CD4-positive, alpha-beta memory T cell (primary cell): ENCODE measurements at regions not wholly inside any gene's neighbourhood (a gene's known extent, or its start where the extent isn't known, plus 50 kb on each side); places are given as distances from the start of the nearest gene placed in this dataset.

ENCODE experiments used
- CTCF ChIA-PET: fragments of 350-600 bp; sonication (Branson Sonifier 250); formaldehyde crosslinking; loops from one replicate; lab custom pipeline; 2021; ENCODE audit warnings: inconsistent platforms; ENCODE audit not compliant: partially characterized antibody; lab: Charles Lee
- POLR2A ChIA-PET: fragments of 350-600 bp; sonication (Branson Sonifier 250); formaldehyde crosslinking; loops from one replicate; lab custom pipeline; 2021; ENCODE audit not compliant: partially characterized antibody; lab: Charles Lee
- DNase-seq, 5 donors: peaks; one replicate each; pipeline versions ENCODE4 v3.0.0 to v3.0.0-alpha.2; 2020 to 2022; ENCODE audit warnings: mixed read lengths in 1 of 5
- H3K27ac ChIP-seq: one replicate; pipeline ENCODE4 v1.7.0; 2013; ENCODE audit warnings: low read depth, low read length
- H3K27me3 ChIP-seq: 2 replicates; pipeline ENCODE4 v1.7.0; 2013; ENCODE audit warnings: mild to moderate bottlenecking, low read length, moderate library complexity; ENCODE audit not compliant: insufficient read depth
- H3K36me3 ChIP-seq: 2 replicates; pipeline ENCODE4 v1.7.0; 2013; ENCODE audit warnings: mild to moderate bottlenecking, low read length, moderate library complexity; ENCODE audit not compliant: insufficient read depth
- H3K4me1 ChIP-seq: 2 replicates; pipeline ENCODE4 v1.7.0; 2013; ENCODE audit warnings: mild to moderate bottlenecking, low read length, moderate library complexity; ENCODE audit not compliant: insufficient read depth
- H3K4me3 ChIP-seq, 2 donors: one replicate each; pipeline ENCODE4 v1.7.0; 2013; ENCODE audit warnings: low read length in 2 of 2, mild to moderate bottlenecking in 1 of 2
- H3K9me3 ChIP-seq, 2 donors: one replicate each; pipeline ENCODE4 v1.7.0; 2013; ENCODE audit warnings: low read length in 2 of 2, control low read depth in 1 of 2; ENCODE audit not compliant: control insufficient read depth in 1 of 2
- H3K27ac Mint-ChIP-seq, 7 donors: one replicate each; pipeline ENCODE4 v1.8.0; 2020 to 2021; ENCODE audit warnings: mixed read lengths in 7 of 7, mild to moderate bottlenecking in 6 of 7, inconsistent platforms in 3 of 7, moderate library complexity in 3 of 7
- H3K27me3 Mint-ChIP-seq, 2 donors: one replicate each; pipeline ENCODE4 v1.8.0; 2020 to 2021; ENCODE audit warnings: mixed read lengths in 2 of 2
- H3K36me3 Mint-ChIP-seq, 2 donors: one replicate each; pipeline ENCODE4 v1.8.0; 2020 to 2021; ENCODE audit warnings: mixed read lengths in 2 of 2, inconsistent platforms in 1 of 2, mild to moderate bottlenecking in 1 of 2
- H3K4me1 Mint-ChIP-seq, 4 donors: one replicate each; pipeline ENCODE4 v1.8.0; 2020 to 2021; ENCODE audit warnings: mixed read lengths in 4 of 4, mild to moderate bottlenecking in 1 of 4
- H3K4me3 Mint-ChIP-seq, 8 donors: one replicate each; pipeline ENCODE4 v1.8.0; 2020 to 2021; ENCODE audit warnings: mixed read lengths in 8 of 8, mild to moderate bottlenecking in 7 of 8, moderate library complexity in 6 of 8, inconsistent platforms in 3 of 8
- H3K9me3 Mint-ChIP-seq, 8 donors: one replicate each; pipeline ENCODE4 v1.8.0; 2020 to 2021; ENCODE audit warnings: mixed read lengths in 8 of 8, mild to moderate bottlenecking in 5 of 8, inconsistent platforms in 3 of 8, moderate library complexity in 1 of 8
- intact Hi-C: fragments of 100-400 bp; cut with micrococcal nuclease; formaldehyde crosslinking; loops from one replicate; pipeline ENCODE4 v1.15.1; 2023

- Mint-ChIP-seq H3K4me1 (no peaks in the 10 kb centered on the region), H3K36me3 (no peaks in the 10 kb centered on the region), H3K27me3 (peaks cover 0 to 1% of the 10 kb centered on the region in 2 donors), H3K4me3 (no peak overlapping the region), H3K9me3 (no peaks in the 10 kb centered on the region), H3K27ac (no peak overlapping the region)
- no peaks in the 10 kb centered on the region for H3K27me3 ChIP-seq
- ChIA-PET POLR2A (no interaction called here), CTCF (no interaction called here)
- no peak for DNase-seq
- H3K4me3 ChIP-seq, result no peak overlapping the region
- no peaks in the 10 kb centered on the region for H3K9me3 ChIP-seq
- intact Hi-C loops, result no loop called here
- H3K27ac ChIP-seq, result no peak overlapping the region
- H3K4me1 ChIP-seq, result no peaks in the 10 kb centered on the region
- no peaks in the 10 kb centered on the region for H3K36me3 ChIP-seq
These were observed 57.6 kb downstream of the TENT5A start for GRCh38 chr6:81694855-81695254.

GRCh38 chr6:81694207-81694606 is 58.3 kb downstream of the TENT5A start:
- Mint-ChIP-seq H3K36me3 (no peaks in the 10 kb centered on the region), H3K27me3 (peaks cover 0 to 1% of the 10 kb centered on the region in 2 donors), H3K4me3 (no peak overlapping the region), H3K4me1 (no peaks in the 10 kb centered on the region), H3K27ac (no peak overlapping the region), H3K9me3 (no peaks in the 10 kb centered on the region)
- no peak overlapping the region for H3K4me3 ChIP-seq
- ChIA-PET CTCF (no interaction called here), POLR2A (no interaction called here)
- no peaks in the 10 kb centered on the region for H3K4me1 ChIP-seq
- no peaks in the 10 kb centered on the region for H3K9me3 ChIP-seq
- H3K36me3 ChIP-seq, result no peaks in the 10 kb centered on the region
- H3K27me3 ChIP-seq, result no peaks in the 10 kb centered on the region
- no peak for DNase-seq
- intact Hi-C loops, result no loop called here
- H3K27ac ChIP-seq, result no peak overlapping the region

GRCh38 chr6:81693266-81693665 is 59.2 kb downstream of the TENT5A start:
- H3K27ac ChIP-seq, result no peak overlapping the region
- intact Hi-C loops, result no loop called here
- ChIA-PET CTCF (no interaction called here), POLR2A (no interaction called here)
- H3K4me1 Mint-ChIP-seq, result no peaks in the 10 kb centered on the region
- no peak for DNase-seq
- H3K9me3 ChIP-seq, result no peaks in the 10 kb centered on the region
- H3K36me3 Mint-ChIP-seq, result no peaks in the 10 kb centered on the region
- peak overlapping the region in 1 of 7 donors; percentile 24 for H3K27ac Mint-ChIP-seq
- no peaks in the 10 kb centered on the region for H3K9me3 Mint-ChIP-seq
- H3K27me3 Mint-ChIP-seq, result peaks cover 0 to 1% of the 10 kb centered on the region in 2 donors
- H3K4me3 ChIP-seq, result no peak overlapping the region
- H3K4me3 Mint-ChIP-seq, result no peak overlapping the region
- no peaks in the 10 kb centered on the region for H3K4me1 ChIP-seq
- H3K27me3 ChIP-seq, result no peaks in the 10 kb centered on the region
- H3K36me3 ChIP-seq, result no peaks in the 10 kb centered on the region

GRCh38 chr6:81690073-81690472 is 62.4 kb downstream of the TENT5A start:
- Histone ChIP-seq H3K27ac (no peak overlapping the region), H3K36me3 (no peaks in the 10 kb centered on the region), H3K9me3 (no peaks in the 10 kb centered on the region), H3K27me3 (no peaks in the 10 kb centered on the region), H3K4me3 (no peak overlapping the region), H3K4me1 (no peaks in the 10 kb centered on the region)
- Mint-ChIP-seq H3K27ac (no peak overlapping the region), H3K36me3 (no peaks in the 10 kb centered on the region), H3K4me3 (no peak overlapping the region), H3K27me3 (peaks cover 0 to 1% of the 10 kb centered on the region in 2 donors), H3K9me3 (no peaks in the 10 kb centered on the region), H3K4me1 (no peaks in the 10 kb centered on the region)
- ChIA-PET POLR2A (no interaction called here), CTCF (no interaction called here)
- DNase-seq, result no peak
- intact Hi-C loops, result no loop called here

GRCh38 chr6:81689580-81689979 is 62.9 kb downstream of the TENT5A start:
- Histone ChIP-seq H3K27me3 (no peaks in the 10 kb centered on the region), H3K9me3 (no peaks in the 10 kb centered on the region), H3K4me1 (no peaks in the 10 kb centered on the region), H3K36me3 (no peaks in the 10 kb centered on the region), H3K4me3 (no peak overlapping the region), H3K27ac (no peak overlapping the region)
- ChIA-PET POLR2A (no interaction called here), CTCF (no interaction called here)
- H3K4me3 Mint-ChIP-seq, result no peak overlapping the region
- H3K9me3 Mint-ChIP-seq, result no peaks in the 10 kb centered on the region
- H3K27me3 Mint-ChIP-seq, result peaks cover 0 to 1% of the 10 kb centered on the region in 2 donors
- H3K27ac Mint-ChIP-seq, result no peak overlapping the region
- no peaks in the 10 kb centered on the region for H3K36me3 Mint-ChIP-seq
- intact Hi-C loops, result no loop called here
- DNase-seq, result no peak
- no peaks in the 10 kb centered on the region for H3K4me1 Mint-ChIP-seq

- ChIA-PET POLR2A (interaction anchor here (0.6 kb wide), 1 partner anchor 579 kb away, joined by 3 read pairs; no protein-coding TSS in a partner anchor), CTCF (no interaction called here)
- no peak for DNase-seq
- no peak overlapping the region for H3K27ac Mint-ChIP-seq
- no peaks in the 10 kb centered on the region for H3K4me1 ChIP-seq
- H3K27ac ChIP-seq, result no peak overlapping the region
- no peaks in the 10 kb centered on the region for H3K36me3 Mint-ChIP-seq
- H3K9me3 Mint-ChIP-seq, result peaks cover 0 to 2% (median 0%) of the 10 kb centered on the region in 8 donors
- no peaks in the 10 kb centered on the region for H3K27me3 Mint-ChIP-seq
- H3K36me3 ChIP-seq, result no peaks in the 10 kb centered on the region
- no peak overlapping the region for H3K4me3 Mint-ChIP-seq
- H3K4me3 ChIP-seq, result no peak overlapping the region
- intact Hi-C loops, result no loop called here
- H3K27me3 ChIP-seq, result no peaks in the 10 kb centered on the region
- no peaks in the 10 kb centered on the region for H3K9me3 ChIP-seq
- no peaks in the 10 kb centered on the region for H3K4me1 Mint-ChIP-seq
These were observed 68.6 kb downstream of the TENT5A start for GRCh38 chr6:81683912-81684311.

GRCh38 chr6:81682858-81683620 is 69.4 kb downstream of the TENT5A start:
- no peak overlapping the region for H3K4me3 Mint-ChIP-seq
- DNase-seq, result no peak
- H3K27ac ChIP-seq, result no peak overlapping the region
- no peaks in the 10 kb centered on the region for H3K27me3 Mint-ChIP-seq
- ChIA-PET CTCF (no interaction called here), POLR2A (interaction anchor here (0.6 kb wide), 1 partner anchor 580 kb away, joined by 3 read pairs; no protein-coding TSS in a partner anchor)
- H3K36me3 Mint-ChIP-seq, result no peaks in the 10 kb centered on the region
- no peaks in the 10 kb centered on the region for H3K9me3 ChIP-seq
- intact Hi-C loops, result no loop called here
- no peaks in the 10 kb centered on the region for H3K36me3 ChIP-seq
- peaks cover 0 to 2% (median 0%) of the 10 kb centered on the region in 8 donors for H3K9me3 Mint-ChIP-seq
- no peaks in the 10 kb centered on the region for H3K27me3 ChIP-seq
- no peaks in the 10 kb centered on the region for H3K4me1 Mint-ChIP-seq
- H3K4me1 ChIP-seq, result no peaks in the 10 kb centered on the region
- H3K27ac Mint-ChIP-seq, result no peak overlapping the region
- no peak overlapping the region for H3K4me3 ChIP-seq
